GM18951 (cell line): ENCODE measurements at regions not wholly inside any gene's neighbourhood (a gene's known extent, or its start where the extent isn't known, plus 50 kb on each side); places are given as distances from the start of the nearest gene placed in this dataset.

Experiments used
- POLR2A ChIP-seq: IDR thresholded peaks from 4 replicates; pipeline ENCODE4 v1.6.1; 2011; ENCODE audit warnings: mild to moderate bottlenecking; ENCODE audit not compliant: insufficient read length, insufficient read depth; ENCODE audit errors: extremely low read depth
- in situ Hi-C: fragments of 300-500 bp; cut with MboI; formaldehyde crosslinking; loops from one replicate; pipeline ENCODE4 v1.12.0; 2022; ENCODE audit warnings: low sequenced_read_pairs, mixed read lengths, inconsistent platforms; ENCODE audit not compliant: unreplicated experiment

DNA sequence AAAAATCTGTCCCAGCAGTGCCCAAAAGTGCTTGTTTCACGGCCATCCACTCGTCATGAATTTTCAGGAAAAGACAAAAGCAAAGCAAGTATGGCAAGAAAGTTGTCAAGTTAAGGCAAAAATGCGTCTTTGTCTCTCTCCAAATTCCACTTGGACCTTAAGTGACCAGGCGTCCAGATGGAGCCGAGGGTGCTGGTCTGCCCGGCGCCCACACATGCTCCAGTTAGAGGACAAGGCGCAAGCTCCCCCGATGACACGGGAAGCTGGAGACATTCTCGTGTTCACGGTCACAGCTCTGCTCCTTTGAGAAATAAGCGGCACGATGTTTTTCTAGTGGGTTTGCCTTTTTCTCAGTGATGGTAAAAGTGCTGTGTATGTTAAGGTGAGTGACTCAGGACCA, 219.0 kb downstream of the BRD1 start:
- in situ Hi-C loops: no loop called here
- no peak for TF ChIP-seq POLR2A

DNA sequence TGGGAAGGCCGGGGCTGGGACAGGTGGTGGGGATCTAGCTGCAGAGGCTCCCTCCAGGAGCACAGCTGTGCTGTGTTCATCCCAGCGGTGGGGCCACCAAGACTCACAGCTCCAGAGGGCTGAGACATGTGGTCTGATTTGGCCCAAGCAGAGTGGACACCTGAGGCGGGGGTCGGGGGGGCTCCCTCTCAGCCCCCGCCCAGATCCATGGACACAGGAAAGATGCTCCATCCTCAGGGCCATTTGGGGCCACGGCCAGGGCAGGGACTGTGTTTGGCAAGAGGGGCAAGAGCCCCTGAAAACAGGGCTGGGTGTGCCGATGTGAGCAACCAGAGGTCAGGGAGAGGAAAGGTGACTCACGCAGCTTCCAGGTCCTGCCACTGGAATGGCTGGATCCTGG, 219.4 kb downstream of the BRD1 start:
- TF ChIP-seq POLR2A: no peak

DNA sequence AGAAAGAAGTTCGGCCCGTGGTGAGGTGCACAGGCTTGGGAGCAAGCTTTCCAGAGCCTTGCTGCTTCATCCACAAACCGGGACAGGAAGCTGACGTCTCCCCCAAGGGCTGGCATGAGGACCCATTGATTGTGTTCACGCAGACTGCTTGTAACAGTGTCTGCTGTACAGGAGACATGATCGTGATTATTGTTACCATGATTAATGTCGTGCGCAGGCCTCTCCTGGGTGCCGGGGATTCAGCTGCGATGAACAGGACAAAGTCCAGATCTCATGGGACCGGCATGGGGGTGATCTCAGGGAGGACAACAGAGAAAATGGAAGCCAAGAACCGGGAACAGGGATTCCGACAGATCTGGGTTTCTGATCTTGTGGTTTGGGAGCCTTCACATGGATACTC, 219.9 kb downstream of the BRD1 start:
- in situ Hi-C loops: no loop called here
- no peak for TF ChIP-seq POLR2A

More for the DNA sequence above, 219.4 kb downstream of the BRD1 start:
- in situ Hi-C loops: no loop called here

DNA sequence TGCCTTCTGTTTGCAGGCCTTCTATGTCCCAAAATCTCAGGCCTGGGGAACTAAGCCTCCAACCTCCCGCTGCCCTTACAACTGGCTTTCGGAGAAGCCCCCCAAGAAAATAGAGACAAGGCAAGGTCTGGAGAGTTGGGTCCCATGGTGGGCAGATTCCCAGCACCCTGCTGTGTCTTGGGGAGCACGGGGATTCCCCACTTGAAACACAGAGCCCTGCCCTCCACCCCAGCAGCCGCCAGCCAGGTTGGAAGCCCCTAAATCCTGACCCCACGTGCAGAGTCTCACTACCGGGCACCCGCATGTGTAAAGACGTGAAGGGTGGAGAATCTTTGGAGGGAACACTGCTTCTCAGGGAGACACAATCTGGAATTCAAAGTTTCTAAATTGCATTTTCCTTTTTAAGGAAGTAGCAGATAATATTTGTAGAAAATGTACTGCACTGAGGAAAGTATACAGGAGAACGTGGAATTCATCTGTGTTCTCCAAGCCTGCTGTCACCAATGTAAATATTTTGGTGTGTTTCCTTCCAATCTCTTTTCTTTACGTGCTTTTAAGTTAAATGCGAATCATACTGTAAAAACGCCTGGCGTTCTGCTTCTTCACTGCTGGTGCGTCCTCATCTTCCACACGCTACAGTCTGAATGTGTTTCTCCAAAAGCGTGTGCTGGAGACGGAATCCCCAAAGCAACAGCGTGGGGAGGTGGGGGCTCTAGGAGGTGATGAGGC, 220.9 kb downstream of the BRD1 start:
- TF ChIP-seq POLR2A: no peak
- in situ Hi-C loops: no loop called here

DNA sequence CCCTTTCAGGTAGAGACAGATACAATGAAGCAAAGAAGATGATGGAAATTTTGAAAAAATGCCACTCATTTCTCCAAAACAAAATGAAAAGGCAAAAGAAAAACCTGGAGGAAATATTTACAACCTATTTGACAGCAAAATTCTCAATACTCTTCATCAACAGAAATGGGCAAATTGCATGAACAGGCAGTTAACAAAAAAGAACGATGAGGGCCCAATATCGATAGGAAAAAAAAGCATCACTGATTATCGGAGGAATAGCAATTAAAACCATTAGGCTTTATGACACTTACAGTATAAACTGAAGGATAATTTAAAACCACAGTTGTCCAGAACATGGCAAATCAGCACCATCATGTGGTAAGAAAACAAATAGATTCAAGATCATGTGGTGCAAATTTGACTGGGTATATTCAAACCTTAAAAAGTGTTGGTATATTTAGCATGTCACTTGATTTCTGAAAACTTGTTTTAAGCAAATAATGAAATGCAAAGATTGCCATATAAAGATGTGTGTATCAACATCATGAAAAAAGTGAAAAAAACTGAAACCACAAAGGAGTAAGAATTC, 222.9 kb downstream of the BRD1 start:
- in situ Hi-C loops: no loop called here
- no peak for TF ChIP-seq POLR2A

DNA sequence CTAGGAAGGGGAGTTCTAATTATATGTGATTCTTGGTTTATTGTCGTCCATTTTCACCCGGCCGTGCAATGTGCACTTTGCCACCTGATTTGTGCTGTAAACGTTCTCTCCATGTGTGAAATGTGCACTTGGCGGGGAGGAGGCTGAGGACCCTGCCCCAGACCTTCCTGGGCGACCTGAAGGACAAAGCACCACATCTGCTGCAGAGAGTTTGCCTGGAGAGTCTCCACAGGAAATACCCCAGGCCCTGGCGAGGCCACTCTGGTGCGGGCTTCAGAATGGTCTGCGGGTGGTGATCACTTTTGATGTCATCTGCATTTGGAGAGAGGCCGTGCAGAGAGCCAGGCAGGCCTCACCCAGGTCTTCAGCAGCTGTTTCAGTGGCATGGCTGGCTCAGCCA, 224.7 kb downstream of the BRD1 start:
- in situ Hi-C loops: no loop called here
- TF ChIP-seq POLR2A: no peak

DNA sequence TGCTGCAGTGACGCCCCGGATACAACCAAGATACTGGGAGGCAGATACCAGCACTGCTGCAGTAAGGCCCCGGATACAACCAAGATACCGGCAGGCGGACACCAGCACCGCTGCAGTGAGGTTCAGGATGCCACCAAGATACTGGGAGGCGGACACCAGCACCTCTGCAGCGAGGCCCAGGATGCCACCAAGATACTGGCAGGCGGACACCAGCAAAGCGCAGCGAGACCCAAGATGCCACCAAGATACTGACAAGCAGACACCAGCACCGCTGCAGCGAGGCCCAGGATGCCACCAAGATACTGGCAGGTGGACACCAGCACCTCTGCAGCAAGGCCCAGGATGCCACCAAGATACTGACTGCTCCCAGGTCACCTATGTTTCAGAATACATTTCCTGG, 225.2 kb downstream of the BRD1 start:
- in situ Hi-C loops: no loop called here

DNA sequence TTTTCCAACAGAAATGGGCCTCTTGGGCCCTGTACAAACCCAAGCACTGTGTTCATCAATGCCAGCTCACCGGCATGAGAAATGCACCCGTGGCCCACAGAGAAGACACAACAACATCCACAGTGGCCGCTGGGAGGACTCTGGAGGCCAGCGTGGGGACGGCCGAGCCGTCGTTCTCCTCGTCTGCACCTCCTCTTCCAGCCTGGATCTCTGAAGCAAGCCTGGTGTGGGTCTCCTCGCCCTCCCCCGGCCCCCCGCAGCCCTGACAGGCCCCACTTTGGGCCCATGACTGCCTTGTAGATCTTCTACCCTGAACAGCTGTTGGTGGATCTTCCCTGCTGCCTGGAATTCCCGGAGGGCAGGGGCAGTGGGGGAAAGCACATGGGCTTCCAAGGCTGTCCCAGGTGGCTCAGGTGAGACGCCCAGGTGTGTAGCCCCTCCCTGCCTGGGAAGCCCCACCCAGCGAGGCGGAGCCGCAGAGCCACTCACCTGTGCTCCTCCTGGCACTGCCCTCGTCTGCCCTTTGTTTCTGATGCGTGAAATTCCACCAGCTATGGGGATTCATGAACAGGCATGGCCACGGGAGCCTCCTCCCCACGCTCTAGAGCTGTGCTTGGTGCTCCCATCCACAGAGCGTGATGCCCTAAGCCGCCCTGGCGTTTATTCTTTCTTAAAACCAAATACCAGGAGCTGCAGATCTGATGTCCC, 225.9 kb downstream of the BRD1 start:
- in situ Hi-C loops: no loop called here
- no peak for TF ChIP-seq POLR2A

More for the DNA sequence above, 225.2 kb downstream of the BRD1 start:
- TF ChIP-seq POLR2A: no peak

DNA sequence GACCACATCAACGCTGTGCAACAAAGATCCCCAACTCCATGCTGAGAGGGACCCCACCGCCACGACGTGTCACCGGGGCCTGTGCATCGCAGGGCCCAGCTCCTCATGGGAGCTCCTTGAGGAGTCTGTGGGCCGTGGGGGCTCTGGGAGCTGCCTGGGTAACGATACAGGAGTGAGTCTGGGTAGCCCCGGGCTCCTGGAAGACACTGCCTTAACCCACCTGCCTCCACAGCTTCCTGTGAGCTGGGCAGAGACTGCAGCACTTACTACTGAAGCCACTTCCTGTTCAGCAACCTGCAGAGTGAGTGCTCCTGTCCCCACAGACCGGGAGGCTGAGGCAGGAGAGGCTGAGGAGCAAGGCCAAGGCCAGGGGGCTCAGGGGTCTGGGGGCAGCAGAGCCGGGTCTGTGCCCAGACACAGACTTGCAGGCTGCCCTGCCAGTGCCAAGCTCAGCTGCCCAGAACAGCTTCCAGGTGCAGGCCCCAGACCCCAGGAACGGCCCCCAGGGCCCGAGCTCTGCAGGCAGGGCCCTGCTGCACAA, 226.7 kb downstream of the BRD1 start:
- in situ Hi-C loops: no loop called here
- no peak for TF ChIP-seq POLR2A

DNA sequence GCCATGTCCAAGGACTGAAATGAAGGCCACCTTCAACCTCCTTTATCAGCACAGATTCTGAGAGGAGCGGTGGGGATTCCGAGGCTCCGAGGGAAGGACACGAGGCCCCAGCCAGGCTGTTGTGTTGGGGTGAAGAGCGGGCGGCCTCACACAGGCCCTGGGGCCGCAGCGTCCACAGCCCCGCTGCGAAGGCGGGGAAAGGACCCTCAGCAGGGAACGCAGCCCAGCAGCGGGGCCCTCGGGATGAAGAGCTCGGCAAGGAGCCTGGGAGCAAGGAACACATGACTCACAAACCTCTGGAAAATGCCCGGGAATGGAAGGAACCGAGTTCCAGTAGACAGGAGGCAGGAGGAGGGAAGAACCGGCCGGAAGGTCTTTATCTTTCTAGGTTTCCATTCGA, 227.2 kb downstream of the BRD1 start:
- in situ Hi-C loops: no loop called here

DNA sequence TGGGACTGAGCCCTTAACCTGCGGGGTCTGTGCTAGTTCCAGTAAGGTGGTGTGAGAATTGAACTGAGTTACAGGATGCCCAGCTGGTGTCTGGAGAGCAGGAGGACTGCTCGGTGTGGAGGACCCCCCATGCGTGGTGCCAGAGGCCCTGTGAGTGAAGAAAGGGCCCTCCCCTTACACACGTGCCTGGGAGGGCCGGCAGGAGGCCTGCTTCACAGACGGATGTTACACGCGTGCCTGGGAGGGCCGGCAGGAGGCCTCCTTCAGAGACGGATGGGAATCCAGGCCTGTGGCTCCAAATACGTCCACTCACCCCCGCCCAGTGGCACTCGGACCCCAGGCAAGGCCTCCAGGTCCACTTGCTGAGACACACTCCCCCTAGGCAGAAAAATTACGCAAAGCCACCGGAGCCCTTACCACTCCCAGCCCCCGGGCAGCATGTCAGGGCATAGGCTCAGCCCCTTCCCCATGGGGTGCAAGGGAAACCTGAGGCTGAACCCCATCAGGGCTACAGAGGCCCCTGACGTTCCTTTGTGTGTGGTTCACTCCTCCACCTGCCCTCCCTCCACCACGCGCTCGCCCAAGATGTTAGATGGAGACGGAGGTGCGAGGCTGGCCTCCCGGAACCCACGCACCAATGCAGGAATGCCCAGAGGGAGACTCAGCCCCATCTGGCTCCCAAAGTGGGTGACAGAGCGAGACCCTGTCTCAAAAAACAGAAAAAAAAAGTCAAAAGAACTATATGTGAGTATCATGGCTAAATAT, 227.8 kb downstream of the BRD1 start:
- in situ Hi-C loops: no loop called here

More for the DNA sequence above, 227.2 kb downstream of the BRD1 start:
- TF ChIP-seq POLR2A: no peak

DNA sequence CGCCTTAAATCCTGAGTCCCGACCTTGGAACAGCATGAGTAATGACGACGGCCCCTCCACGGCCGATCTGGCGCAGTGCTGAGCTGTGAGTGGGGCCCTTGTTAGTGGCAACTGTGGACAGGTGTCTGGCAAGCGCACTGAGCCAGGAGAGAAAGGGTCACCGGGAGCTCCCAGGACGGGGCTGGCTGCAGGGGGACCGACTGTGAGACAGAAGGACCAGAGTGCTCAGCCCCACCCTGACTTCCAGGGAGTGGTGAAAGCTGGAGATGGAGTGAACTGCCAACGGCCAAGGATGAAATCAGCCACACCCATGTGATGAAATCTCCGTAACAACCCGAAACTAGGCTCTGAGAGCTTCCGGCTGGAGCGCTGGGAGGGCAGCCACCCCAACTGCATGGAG, 228.6 kb downstream of the BRD1 start:
- TF ChIP-seq POLR2A: no peak
- in situ Hi-C loops: no loop called here

More for the DNA sequence above, 227.8 kb downstream of the BRD1 start:
- TF ChIP-seq POLR2A: no peak

DNA sequence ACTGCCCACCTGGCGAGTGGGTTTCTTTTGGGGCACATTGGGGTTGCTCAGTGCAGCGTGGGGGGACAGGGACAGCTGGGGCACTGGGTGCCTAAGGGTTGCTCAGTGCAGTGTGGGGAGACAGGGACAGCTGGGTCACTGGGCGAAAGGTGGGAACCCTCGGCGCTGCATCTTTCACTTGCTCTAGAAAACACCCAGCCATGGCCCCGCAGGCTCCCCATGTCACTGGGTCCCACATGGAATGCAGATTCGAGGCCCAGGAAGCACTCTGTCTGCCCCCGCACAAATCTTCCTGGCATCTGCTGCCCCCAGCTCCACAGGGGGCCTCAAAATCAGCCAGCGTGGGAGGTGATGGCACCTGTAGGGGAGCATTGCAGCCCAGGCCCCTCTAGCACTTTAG, 229.3 kb downstream of the BRD1 start:
- in situ Hi-C loops: no loop called here
- no peak for TF ChIP-seq POLR2A
